GM12872 (cell line): ENCODE measurements at regions not wholly inside any gene's neighbourhood (a gene's known extent, or its start where the extent isn't known, plus 50 kb on each side); places are given as distances from the start of the nearest gene placed in this dataset.
A peak's percentile ranks its signal among the peaks of the same experiment; 100 is the strongest.

Experiments
- TF ChIP-seq, protein P1 (sequence below): IDR thresholded peaks from 3 replicates; pipeline ENCODE4 v1.5.1; 2011; ENCODE audit warnings: low read depth, mild to moderate bottlenecking, low read length, moderate library complexity; ENCODE audit not compliant: insufficient read depth

- TF ChIP-seq, protein P1, sequence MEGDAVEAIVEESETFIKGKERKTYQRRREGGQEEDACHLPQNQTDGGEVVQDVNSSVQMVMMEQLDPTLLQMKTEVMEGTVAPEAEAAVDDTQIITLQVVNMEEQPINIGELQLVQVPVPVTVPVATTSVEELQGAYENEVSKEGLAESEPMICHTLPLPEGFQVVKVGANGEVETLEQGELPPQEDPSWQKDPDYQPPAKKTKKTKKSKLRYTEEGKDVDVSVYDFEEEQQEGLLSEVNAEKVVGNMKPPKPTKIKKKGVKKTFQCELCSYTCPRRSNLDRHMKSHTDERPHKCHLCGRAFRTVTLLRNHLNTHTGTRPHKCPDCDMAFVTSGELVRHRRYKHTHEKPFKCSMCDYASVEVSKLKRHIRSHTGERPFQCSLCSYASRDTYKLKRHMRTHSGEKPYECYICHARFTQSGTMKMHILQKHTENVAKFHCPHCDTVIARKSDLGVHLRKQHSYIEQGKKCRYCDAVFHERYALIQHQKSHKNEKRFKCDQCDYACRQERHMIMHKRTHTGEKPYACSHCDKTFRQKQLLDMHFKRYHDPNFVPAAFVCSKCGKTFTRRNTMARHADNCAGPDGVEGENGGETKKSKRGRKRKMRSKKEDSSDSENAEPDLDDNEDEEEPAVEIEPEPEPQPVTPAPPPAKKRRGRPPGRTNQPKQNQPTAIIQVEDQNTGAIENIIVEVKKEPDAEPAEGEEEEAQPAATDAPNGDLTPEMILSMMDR = no peak
Measured at GRCh38 chr1:55287723-55288122, 72.6 kb upstream of the USP24 start.

DNA sequence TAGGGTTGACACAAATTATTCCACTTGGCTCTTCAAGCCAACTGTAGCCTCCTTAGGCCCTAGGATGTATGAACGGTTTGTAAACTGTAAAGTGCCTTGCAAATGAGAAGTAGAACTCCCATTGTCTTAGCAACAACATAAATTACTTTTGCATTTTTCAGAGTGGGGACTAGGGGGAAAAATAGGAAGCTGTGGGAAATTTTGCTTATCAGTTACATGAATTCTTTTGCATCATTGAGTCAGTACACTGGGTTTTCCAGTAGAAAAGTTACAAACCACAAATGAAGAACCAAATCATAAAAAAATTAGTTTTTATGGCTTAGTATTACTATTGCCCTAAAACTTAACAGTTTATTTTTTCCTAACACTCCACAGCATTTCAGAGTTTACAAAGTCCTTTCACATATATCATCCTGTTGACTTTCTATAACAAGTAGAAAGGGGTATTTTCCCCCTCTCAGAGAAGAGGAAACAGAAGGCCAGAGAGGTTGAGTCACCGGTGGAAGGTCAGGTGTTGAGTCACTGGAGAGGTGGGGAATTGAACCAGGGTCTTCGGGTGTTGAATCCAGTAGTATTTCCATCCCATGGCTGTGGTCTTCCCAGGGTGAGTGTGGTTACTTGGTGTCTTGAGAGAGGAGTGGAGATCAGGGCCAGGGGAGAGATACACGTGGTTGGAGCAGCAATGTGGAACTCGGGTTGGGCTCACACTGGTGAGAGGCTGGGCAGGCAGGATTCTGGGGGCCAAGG lies 71.9 kb upstream of the USP24 start:
- TF ChIP-seq, protein P1 = no peak

DNA sequence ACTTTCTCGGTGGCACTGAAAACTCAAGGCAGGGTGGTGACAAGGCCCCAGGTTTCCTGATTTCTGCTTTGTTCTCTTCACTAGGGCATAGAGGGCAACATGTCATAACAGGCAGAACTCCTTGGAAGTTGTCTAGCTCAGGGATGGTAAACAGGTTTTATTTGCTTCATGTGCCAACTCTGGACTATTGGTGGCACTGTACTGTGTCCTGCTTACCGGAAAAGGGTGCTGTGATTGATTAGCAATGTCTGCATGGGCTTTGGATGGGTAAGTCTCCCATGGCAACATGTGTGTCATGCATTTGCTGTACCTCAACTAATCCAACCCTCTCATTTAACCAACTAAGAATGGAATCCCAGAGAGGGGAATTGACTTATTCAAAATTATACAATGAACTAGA lies 70.7 kb upstream of the USP24 start:
- TF ChIP-seq, protein P1 = no peak

DNA sequence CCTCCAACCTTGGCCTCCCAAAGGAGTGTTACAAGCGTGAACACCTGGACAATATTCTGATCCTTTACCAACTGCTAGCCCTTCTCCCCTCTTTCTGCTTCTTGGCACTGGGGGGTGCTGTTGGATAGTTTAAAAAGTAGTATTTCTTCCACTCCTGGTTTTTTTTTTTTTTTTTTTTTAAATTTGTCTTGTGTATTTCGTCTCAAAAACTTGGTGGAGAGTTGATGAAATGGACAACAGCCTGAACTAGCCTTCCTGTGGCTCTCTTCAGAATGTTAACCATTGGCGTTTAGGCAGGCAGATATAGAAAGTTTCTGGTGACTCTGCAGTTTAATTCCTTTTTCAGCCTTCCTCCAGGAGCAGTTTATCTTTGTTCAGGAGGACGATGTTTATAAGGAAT lies 69.7 kb upstream of the USP24 start:
- TF ChIP-seq, protein P1 = peak; percentile 58

DNA sequence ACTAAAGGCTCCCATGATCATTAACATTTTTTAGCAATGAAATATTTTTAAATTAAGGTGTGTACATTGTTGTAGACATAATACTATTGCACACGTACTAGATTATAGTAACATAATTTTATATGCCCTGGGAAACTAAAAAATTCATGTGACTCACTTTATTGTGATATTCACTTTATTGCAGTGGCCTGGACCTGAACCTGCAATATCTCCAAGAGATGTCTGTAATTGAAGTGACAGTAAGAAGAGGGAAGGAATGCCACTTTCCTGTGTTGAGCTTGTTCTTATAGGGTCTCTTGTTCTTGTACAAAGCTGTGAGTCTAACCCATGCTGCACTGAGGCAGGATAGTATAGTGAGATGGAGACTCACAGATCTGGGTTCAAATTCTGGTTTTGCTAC lies 66.9 kb upstream of the USP24 start:
- TF ChIP-seq, protein P1 = no peak

- TF ChIP-seq, protein P1 = no peak
Measured at GRCh38 chr1:55280731-55281130, 65.6 kb upstream of the USP24 start.

GRCh38 chr1:55279627-55280026 lies 64.5 kb upstream of the USP24 start:
- TF ChIP-seq, protein P1 = no peak

DNA sequence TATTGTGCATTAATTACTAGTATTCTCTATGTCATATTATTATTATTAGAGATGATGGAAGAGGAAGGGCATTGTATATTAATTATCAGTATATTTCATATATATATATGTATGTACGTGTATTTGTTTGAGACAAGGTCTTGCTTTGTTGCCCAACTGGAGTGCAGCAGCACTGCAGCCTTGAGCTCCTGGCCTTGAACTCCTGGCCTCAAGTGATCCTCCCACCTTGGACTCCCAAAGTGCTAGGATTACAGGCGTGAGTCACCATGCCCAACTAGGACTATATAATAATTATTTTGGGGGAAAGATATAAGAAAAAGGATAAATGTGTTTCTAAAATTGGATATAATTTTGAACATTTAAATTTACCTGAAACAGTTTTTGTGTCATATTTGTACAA lies 63.2 kb upstream of the USP24 start:
- TF ChIP-seq, protein P1 = no peak
